ENCODE measurements at regions not wholly inside any gene's neighbourhood (a gene's known extent, or its start where the extent isn't known, plus 50 kb on each side); places are given as distances from the start of the nearest gene placed in this dataset.

DNA sequence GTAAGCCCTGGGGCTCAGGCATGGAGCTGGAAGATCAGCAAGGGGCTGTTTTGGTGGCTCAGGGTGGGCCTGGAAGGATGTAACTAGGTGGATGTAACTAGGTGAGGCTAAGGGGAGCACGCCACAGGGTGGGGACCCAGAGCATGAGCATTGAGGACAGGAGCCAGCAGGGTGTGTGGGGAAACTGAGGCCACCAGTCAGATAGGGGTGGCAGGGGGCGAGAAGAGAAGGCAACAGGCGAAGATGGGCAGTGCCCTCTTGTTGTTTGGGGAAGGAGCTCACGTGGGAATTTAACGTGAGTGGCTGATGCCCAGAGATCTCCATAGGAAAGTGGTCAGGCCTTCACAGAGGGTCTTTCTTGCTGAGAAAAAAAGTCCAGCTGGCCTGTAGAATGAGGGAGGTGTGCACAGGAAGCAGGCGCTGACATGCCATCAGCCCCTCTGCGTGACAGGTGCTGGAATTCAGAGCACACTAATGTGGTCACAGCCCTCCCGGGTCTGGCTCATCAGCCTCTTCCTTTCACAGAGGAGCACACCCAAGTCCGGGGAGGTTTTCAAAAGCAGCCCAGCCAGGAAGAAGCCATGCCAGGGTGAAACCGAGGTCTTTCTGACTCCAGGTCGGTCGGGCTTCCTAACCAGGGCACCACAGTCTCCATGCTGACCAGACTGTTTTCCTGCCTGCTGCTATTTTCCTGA is 54.6 kb upstream of the PAX6 start:
- DNase-seq (ENCODE audit: low read depth): no peak
- H3K4me3 ChIP-seq (ENCODE audit: control insufficient read depth, low read depth, low read length): no peak overlapping the region
- TF ChIP-seq, protein P1, sequence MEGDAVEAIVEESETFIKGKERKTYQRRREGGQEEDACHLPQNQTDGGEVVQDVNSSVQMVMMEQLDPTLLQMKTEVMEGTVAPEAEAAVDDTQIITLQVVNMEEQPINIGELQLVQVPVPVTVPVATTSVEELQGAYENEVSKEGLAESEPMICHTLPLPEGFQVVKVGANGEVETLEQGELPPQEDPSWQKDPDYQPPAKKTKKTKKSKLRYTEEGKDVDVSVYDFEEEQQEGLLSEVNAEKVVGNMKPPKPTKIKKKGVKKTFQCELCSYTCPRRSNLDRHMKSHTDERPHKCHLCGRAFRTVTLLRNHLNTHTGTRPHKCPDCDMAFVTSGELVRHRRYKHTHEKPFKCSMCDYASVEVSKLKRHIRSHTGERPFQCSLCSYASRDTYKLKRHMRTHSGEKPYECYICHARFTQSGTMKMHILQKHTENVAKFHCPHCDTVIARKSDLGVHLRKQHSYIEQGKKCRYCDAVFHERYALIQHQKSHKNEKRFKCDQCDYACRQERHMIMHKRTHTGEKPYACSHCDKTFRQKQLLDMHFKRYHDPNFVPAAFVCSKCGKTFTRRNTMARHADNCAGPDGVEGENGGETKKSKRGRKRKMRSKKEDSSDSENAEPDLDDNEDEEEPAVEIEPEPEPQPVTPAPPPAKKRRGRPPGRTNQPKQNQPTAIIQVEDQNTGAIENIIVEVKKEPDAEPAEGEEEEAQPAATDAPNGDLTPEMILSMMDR (IDR thresholded peaks at IDR 0.05; ENCODE audit: control insufficient read depth, insufficient read depth, low read depth, low read length, missing control alignments): no peak

- TF ChIP-seq, protein P1 (IDR thresholded peaks at IDR 0.05; ENCODE audit: control insufficient read depth, insufficient read depth, low read depth, low read length, missing control alignments): no peak
- H3K4me3 ChIP-seq (ENCODE audit: control insufficient read depth, low read depth, low read length): no peak overlapping the region
- no peak for DNase-seq (ENCODE audit: low read depth)
Measured at GRCh38 chr11:31863170-31863832, 52.2 kb upstream of the PAX6 start.

- TF ChIP-seq, protein P1 (IDR thresholded peaks at IDR 0.05; ENCODE audit: control insufficient read depth, insufficient read depth, low read depth, low read length, missing control alignments): no peak
- H3K4me3 ChIP-seq (ENCODE audit: control insufficient read depth, low read depth, low read length): no peak overlapping the region
- DNase-seq (ENCODE audit: low read depth): no peak
Measured at GRCh38 chr11:31861011-31861410, 49.9 kb upstream of the PAX6 start.

Measured in AG09309 (cell line).